IMR-90 (cell line): ENCODE measurements at regions not wholly inside any gene's neighbourhood (a gene's known extent, or its start where the extent isn't known, plus 50 kb on each side); places are given as distances from the start of the nearest gene placed in this dataset.

Source experiments
- MAFK ChIP-seq: IDR thresholded peaks from 2 replicates; pipeline ENCODE4 v1.6.1; 2012; ENCODE audit warnings: low read depth, low read length, improper control_type of control experiment
- POLR2A ChIP-seq: IDR thresholded peaks from 2 replicates; pipeline ENCODE4 v1.6.1; 2012; ENCODE audit warnings: mild to moderate bottlenecking, low read depth, low read length
- TF ChIP-seq, protein P1 (sequence below): conservative IDR thresholded peaks from 2 replicates; pipeline ENCODE4 v1.5.1; 2012; ENCODE audit warnings: mild to moderate bottlenecking, low read depth, low read length, improper control_type of control experiment

- TF ChIP-seq POLR2A (no peak), MAFK (no peak)
- TF ChIP-seq, protein P1, sequence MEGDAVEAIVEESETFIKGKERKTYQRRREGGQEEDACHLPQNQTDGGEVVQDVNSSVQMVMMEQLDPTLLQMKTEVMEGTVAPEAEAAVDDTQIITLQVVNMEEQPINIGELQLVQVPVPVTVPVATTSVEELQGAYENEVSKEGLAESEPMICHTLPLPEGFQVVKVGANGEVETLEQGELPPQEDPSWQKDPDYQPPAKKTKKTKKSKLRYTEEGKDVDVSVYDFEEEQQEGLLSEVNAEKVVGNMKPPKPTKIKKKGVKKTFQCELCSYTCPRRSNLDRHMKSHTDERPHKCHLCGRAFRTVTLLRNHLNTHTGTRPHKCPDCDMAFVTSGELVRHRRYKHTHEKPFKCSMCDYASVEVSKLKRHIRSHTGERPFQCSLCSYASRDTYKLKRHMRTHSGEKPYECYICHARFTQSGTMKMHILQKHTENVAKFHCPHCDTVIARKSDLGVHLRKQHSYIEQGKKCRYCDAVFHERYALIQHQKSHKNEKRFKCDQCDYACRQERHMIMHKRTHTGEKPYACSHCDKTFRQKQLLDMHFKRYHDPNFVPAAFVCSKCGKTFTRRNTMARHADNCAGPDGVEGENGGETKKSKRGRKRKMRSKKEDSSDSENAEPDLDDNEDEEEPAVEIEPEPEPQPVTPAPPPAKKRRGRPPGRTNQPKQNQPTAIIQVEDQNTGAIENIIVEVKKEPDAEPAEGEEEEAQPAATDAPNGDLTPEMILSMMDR, result no peak
These were observed 236.6 kb upstream of the BMP2 start for GRCh38 chr20:6530779-6531315.
